Posterior vena cava (tissue), 2 donors: ENCODE measurements at regions not wholly inside any gene's neighbourhood (a gene's known extent, or its start where the extent isn't known, plus 50 kb on each side); places are given as distances from the start of the nearest gene placed in this dataset.

Experiments used
- DNase-seq: peaks from one replicate; pipeline ENCODE4 v3.0.0-alpha.2; 2020; ENCODE audit warnings: low spot score
- intact Hi-C, 2 donors: fragments of 100-400 bp; cut with DNase I; formaldehyde crosslinking; loops; one replicate each; pipeline versions ENCODE4 v1.14.1 to v1.14.2; 2022 to 2023
- donor health status: DM: yes; HTN: yes; CAD: no.
- donor health status: DM: yes; HTN: yes; CAD: no.

GRCh38 chr2:41966920-41967319 lies 80.9 kb upstream of the PKDCC start:
- peak; percentile 87 for DNase-seq
- intact Hi-C loops = loop anchor here in 1 of 2 donors (5.0 to 10.0 kb wide), 2 partner anchors 85 to 92 kb away; no protein-coding TSS in a partner anchor

- peak; percentile 85 for DNase-seq
- intact Hi-C loops = loop anchor here in 1 of 2 donors (5.0 to 10.0 kb wide), 2 partner anchors 85 to 93 kb away; no protein-coding TSS in a partner anchor
Measured at GRCh38 chr2:41967476-41968181, 80.2 kb upstream of the PKDCC start.

GRCh38 chr2:41968182-41968578 lies 79.6 kb upstream of the PKDCC start:
- intact Hi-C loops = loop anchor here in 1 of 2 donors (5.0 to 10.0 kb wide), 2 partner anchors 84 to 93 kb away; no protein-coding TSS in a partner anchor

GRCh38 chr2:41970988-41971660 lies 76.7 kb upstream of the PKDCC start:
- intact Hi-C loops = loop anchor here in 1 of 2 donors (10.0 kb wide), 1 partner anchor 64 kb away; no protein-coding TSS in a partner anchor
- no peak for DNase-seq

More at GRCh38 chr2:41968182-41968578, 79.6 kb upstream of the PKDCC start:
- DNase-seq = no peak

GRCh38 chr2:41972179-41972578 lies 75.6 kb upstream of the PKDCC start:
- no peak for DNase-seq
- intact Hi-C loops = loop anchor here in 1 of 2 donors (10.0 kb wide), 1 partner anchor 63 kb away; no protein-coding TSS in a partner anchor

GRCh38 chr2:41972819-41973218 lies 75.0 kb upstream of the PKDCC start:
- intact Hi-C loops = loop anchor here in 1 of 2 donors (10.0 kb wide), 1 partner anchor 62 kb away; no protein-coding TSS in a partner anchor
- no peak for DNase-seq

- no peak for DNase-seq
Measured at GRCh38 chr2:41973871-41974270, 74.0 kb upstream of the PKDCC start.

GRCh38 chr2:41981417-41981816 lies 66.4 kb upstream of the PKDCC start:
- no peak for DNase-seq
- intact Hi-C loops = no loop called here

More at GRCh38 chr2:41973871-41974270, 74.0 kb upstream of the PKDCC start:
- intact Hi-C loops = loop anchor here in 1 of 2 donors (10.0 kb wide), 1 partner anchor 61 kb away; no protein-coding TSS in a partner anchor

- DNase-seq = no peak
- intact Hi-C loops = no loop called here
Measured at GRCh38 chr2:41985573-41986095, 62.2 kb upstream of the PKDCC start.

GRCh38 chr2:41989501-41990180 lies 58.2 kb upstream of the PKDCC start:
- no peak for DNase-seq
- intact Hi-C loops = no loop called here

- no peak for DNase-seq
- intact Hi-C loops = no loop called here
Measured at GRCh38 chr2:41990245-41990644, 57.6 kb upstream of the PKDCC start.

- no peak for DNase-seq
- intact Hi-C loops = no loop called here
Measured at GRCh38 chr2:41990688-41991087, 57.1 kb upstream of the PKDCC start.

- no peak for DNase-seq
- intact Hi-C loops = no loop called here
Measured at GRCh38 chr2:41992056-41992642, 55.7 kb upstream of the PKDCC start.

GRCh38 chr2:41992671-41993434 lies 55.0 kb upstream of the PKDCC start:
- intact Hi-C loops = loop anchor here in 1 of 2 donors (1.0 kb wide), 1 partner anchor 123 kb away; no protein-coding TSS in a partner anchor
- no peak for DNase-seq

- intact Hi-C loops = loop anchor here in 1 of 2 donors (1.0 kb wide), 1 partner anchor 123 kb away; no protein-coding TSS in a partner anchor
Measured at GRCh38 chr2:41993435-41993925, 54.3 kb upstream of the PKDCC start.

GRCh38 chr2:41994233-41994637 lies 53.6 kb upstream of the PKDCC start:
- no peak for DNase-seq
- intact Hi-C loops = no loop called here

More at GRCh38 chr2:41993435-41993925, 54.3 kb upstream of the PKDCC start:
- DNase-seq = no peak

GRCh38 chr2:41994661-41995060 lies 53.2 kb upstream of the PKDCC start:
- no peak for DNase-seq
- intact Hi-C loops = no loop called here

GRCh38 chr2:41997561-41997960 lies 50.3 kb upstream of the PKDCC start:
- DNase-seq = no peak

More at GRCh38 chr2:41997561-41997960, 50.3 kb upstream of the PKDCC start:
- intact Hi-C loops = no loop called here
